HepG2 (cell line): ENCODE measurements at regions not wholly inside any gene's neighbourhood (a gene's known extent, or its start where the extent isn't known, plus 50 kb on each side); places are given as distances from the start of the nearest gene placed in this dataset.

Source experiments
- ATAC-seq: fragments of 200-7000 bp; cut with Tn5 transposase; 3 replicates; pipeline ENCODE4 v1.9.1; 2020; ENCODE audit warnings: mild to moderate bottlenecking, moderate library complexity
- BruUV-seq: library from RNA; stranded (reverse); fragments of 400-500 nt; replicated peaks from 2 replicates; lab custom pipeline; 2021; lab: Mats Ljungman, UMichigan
- CTCF ChIA-PET: fragments of 300-600 bp; formaldehyde crosslinking; extraction: SDS; loops from one replicate; lab custom pipeline; 2021; ENCODE audit warnings: low total read pairs, inconsistent platforms, low intra/inter-chr PET ratio; lab: Yijun Ruan, JAX
- POLR2A ChIA-PET: fragments of 350-600 bp; sonication (Branson Sonifier 250); formaldehyde crosslinking; loops from one replicate; lab custom pipeline; 2020; ENCODE audit warnings: antibody characterized with exemption, inconsistent platforms; lab: Yijun Ruan, JAX
- DNase-seq: peaks from one replicate; pipeline ENCODE4 v3.0.0-alpha.2; 2015; ENCODE audit warnings: low spot score
- FAIRE-seq: peaks from 3 replicates; lab custom pipeline; 2011; peaks lifted over from hg19 to GRCh38; lab: Jason Lieb, UNC
- H2AFZ ChIP-seq: one replicate; pipeline ENCODE4 v1.6.1; 2011; ENCODE audit warnings: low read length, inconsistent platforms
- H3K27ac ChIP-seq: fragments of 300-600 bp; 3 replicates; pipeline ENCODE4 v1.8.0; 2011; ENCODE audit warnings: mixed run types, mild to moderate bottlenecking, mixed read lengths, low read length, inconsistent platforms; ENCODE audit not compliant: insufficient read depth; ENCODE audit errors: extremely low read length
- H3K27me3 ChIP-seq, 2 experiments: fragments of 200-600 bp in 1 of 2; 2 replicates in 1 of 2; 3 replicates in 1 of 2; pipeline versions ENCODE4 v1.6.0 to v1.8.0; 2011; ENCODE audit warnings: low read length in 2 of 2, mild to moderate bottlenecking in 2 of 2, moderate library complexity in 2 of 2, inconsistent platforms in 1 of 2; ENCODE audit not compliant: insufficient read depth in 2 of 2, control insufficient read depth in 1 of 2
- H3K36me3 ChIP-seq, 2 experiments: fragments of 200-600 bp in 1 of 2; replicated peaks in 1 of 2; 2 replicates in 1 of 2; 3 replicates in 1 of 2; pipeline versions ENCODE4 v1.5.1 to v1.8.0; 2011; ENCODE audit warnings: low read length in 2 of 2, inconsistent platforms in 1 of 2; ENCODE audit not compliant: insufficient read depth in 2 of 2, control insufficient read depth in 1 of 2
- H3K4me1 ChIP-seq: 2 replicates; pipeline ENCODE4 v1.5.1; 2012; ENCODE audit warnings: low read length, inconsistent platforms; ENCODE audit not compliant: insufficient read depth
- H3K4me2 ChIP-seq: 2 replicates; pipeline ENCODE4 v1.6.0; 2011; ENCODE audit warnings: low read depth, low read length, inconsistent platforms
- H3K4me3 ChIP-seq, 3 experiments: fragments of 200-600 bp in 1 of 3; sonication (generic), shearing (Covaris generic) in 1 of 3; replicated peaks in 1 of 3; 2 replicates each; pipeline ENCODE4 v1.5.1; 2011 to 2016; ENCODE audit warnings: low read length in 3 of 3, inconsistent platforms in 2 of 3, low read depth in 2 of 3, mild to moderate bottlenecking in 2 of 3, control low read depth in 1 of 3, mixed read lengths in 1 of 3; ENCODE audit not compliant: insufficient read depth in 1 of 3
- H3K79me2 ChIP-seq: one replicate; pipeline ENCODE4 v1.6.1; 2011; ENCODE audit warnings: low read length, inconsistent platforms; ENCODE audit not compliant: insufficient read depth
- H3K9ac ChIP-seq: 2 replicates; pipeline ENCODE4 v1.6.0; 2011; ENCODE audit warnings: mild to moderate bottlenecking, low read depth, low read length, inconsistent platforms; ENCODE audit not compliant: insufficient read depth
- H3K9me3 ChIP-seq: 2 replicates; pipeline ENCODE4 v1.5.1; 2012; ENCODE audit warnings: mild to moderate bottlenecking, low read length
- H4K20me1 ChIP-seq: 2 replicates; pipeline ENCODE4 v1.6.0; 2011; ENCODE audit warnings: inconsistent platforms, mild to moderate bottlenecking, low read length, moderate library complexity; ENCODE audit not compliant: insufficient read depth
- KLF13 ChIP-seq: sonication (generic); formaldehyde crosslinking; IDR thresholded peaks from 2 replicates; pipeline ENCODE4 v1.4.0; 2020; ENCODE audit warnings: mild to moderate bottlenecking, missing genetic modification reagents
- STAG1 ChIP-seq: sonication (generic); formaldehyde crosslinking; IDR thresholded peaks from 2 replicates; pipeline ENCODE4 v1.4.0; 2020; ENCODE audit warnings: missing genetic modification reagents
- ZBTB3 ChIP-seq: sonication (generic); formaldehyde crosslinking; IDR thresholded peaks from 2 replicates; pipeline ENCODE4 v1.4.0; 2020; ENCODE audit warnings: low read depth, mild to moderate bottlenecking, moderate library complexity, missing genetic modification reagents, borderline replicate concordance
- ZC3H4 ChIP-seq: sonication (generic); formaldehyde crosslinking; IDR thresholded peaks from 2 replicates; pipeline ENCODE4 v1.4.0; 2020; ENCODE audit warnings: missing genetic modification reagents, borderline replicate concordance
- WGBS: methylation state at CpG from one replicate; pipeline ENCODE4 v1.1.6; 2017; ENCODE audit warnings: low lambda C conversion rate; 5-methylcytosine and 5-hydroxymethylcytosine counted together
- in situ Hi-C: cut with HindIII; loops from 2 replicates; pipeline ENCODE4 v1.10.0; 2017; ENCODE audit warnings: low pct_unique_long_range_greater_than_20kb; ENCODE audit not compliant: extremely low pct_ligation_motif_present
- intact Hi-C: fragments of 100-400 bp; cut with micrococcal nuclease; formaldehyde crosslinking; loops from one replicate; pipeline ENCODE4 v1.10.0; 2022; ENCODE audit not compliant: unreplicated experiment
- TF ChIP-seq, protein P1 (sequence below): sonication (generic); formaldehyde crosslinking; IDR thresholded peaks from 2 replicates; pipeline ENCODE4; 2020; ENCODE audit warnings: missing genetic modification reagents, mild to moderate bottlenecking, borderline replicate concordance
- TF ChIP-seq, protein P2 (sequence below): sonication (generic); formaldehyde crosslinking; IDR thresholded peaks from 2 replicates; pipeline ENCODE4 v1.5.0; 2020; ENCODE audit warnings: mild to moderate bottlenecking, missing genetic modification reagents, moderate library complexity

DNA sequence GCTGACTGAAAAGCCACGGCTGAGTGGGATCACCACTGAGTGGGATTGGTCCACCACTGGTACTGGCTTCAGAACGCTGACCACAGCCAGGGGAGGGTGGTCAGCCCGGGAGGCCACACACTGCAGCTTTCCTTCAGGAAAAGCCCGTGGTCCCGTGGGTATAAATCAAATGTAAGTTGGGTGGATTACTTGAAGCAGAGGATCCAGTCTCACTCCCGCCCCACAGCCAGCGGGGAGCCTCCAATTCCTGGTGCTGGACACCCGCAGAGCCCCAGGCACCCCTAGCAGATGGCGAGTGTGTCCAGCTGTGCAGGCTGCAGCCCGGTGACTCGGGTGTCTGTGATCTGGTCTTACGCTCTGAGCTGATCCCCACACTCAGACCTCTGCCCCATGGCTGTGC lies 231.1 kb upstream of the ZNF32 start:
- intact Hi-C loops, result loop anchor here (10.0 kb wide), 1 partner anchor 505 kb away; the partner anchor contains the start of gene CXCL12
- CTCF ChIA-PET, result no interaction called here

DNA sequence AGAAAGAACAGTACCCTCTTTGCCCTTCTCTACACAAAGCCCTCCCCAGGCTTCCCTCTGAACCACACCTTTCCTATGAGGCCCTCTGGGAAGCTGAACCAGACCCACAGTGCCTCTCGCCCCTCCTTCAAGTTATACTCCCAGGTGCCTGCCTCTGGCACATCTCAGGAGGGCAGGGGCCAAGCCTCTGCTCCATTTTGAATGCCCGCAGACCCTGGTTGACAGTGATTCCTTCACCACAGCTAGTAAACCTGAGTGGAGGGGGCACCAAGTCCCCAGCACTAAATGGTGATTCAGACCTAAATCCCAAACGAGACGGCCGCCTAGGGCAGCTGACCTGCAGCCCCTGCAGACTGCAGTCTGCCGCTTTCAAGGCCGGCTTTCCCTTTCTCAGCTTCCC lies 230.5 kb upstream of the ZNF32 start:
- H3K9me3 ChIP-seq, result no peaks in the 10 kb centered on the region
- no peaks in the 10 kb centered on the region for H3K79me2 ChIP-seq
- H3K4me1 ChIP-seq, result no peaks in the 10 kb centered on the region
- intact Hi-C loops, result no loop called here
- in situ Hi-C loops, result no loop called here
- 53% methylated on average over 7 of the region's 7 CpGs for WGBS
- ChIA-PET POLR2A (no interaction called here), CTCF (no interaction called here)
- H3K4me2 ChIP-seq, result no peak overlapping the region
- H4K20me1 ChIP-seq, result no peaks in the 10 kb centered on the region
- ATAC-seq (no peak), DNase-seq (no peak), FAIRE-seq (no peak)
- H3K9ac ChIP-seq, result no peak overlapping the region
- TF ChIP-seq ZC3H4, result no peak
- TF ChIP-seq, protein P1, sequence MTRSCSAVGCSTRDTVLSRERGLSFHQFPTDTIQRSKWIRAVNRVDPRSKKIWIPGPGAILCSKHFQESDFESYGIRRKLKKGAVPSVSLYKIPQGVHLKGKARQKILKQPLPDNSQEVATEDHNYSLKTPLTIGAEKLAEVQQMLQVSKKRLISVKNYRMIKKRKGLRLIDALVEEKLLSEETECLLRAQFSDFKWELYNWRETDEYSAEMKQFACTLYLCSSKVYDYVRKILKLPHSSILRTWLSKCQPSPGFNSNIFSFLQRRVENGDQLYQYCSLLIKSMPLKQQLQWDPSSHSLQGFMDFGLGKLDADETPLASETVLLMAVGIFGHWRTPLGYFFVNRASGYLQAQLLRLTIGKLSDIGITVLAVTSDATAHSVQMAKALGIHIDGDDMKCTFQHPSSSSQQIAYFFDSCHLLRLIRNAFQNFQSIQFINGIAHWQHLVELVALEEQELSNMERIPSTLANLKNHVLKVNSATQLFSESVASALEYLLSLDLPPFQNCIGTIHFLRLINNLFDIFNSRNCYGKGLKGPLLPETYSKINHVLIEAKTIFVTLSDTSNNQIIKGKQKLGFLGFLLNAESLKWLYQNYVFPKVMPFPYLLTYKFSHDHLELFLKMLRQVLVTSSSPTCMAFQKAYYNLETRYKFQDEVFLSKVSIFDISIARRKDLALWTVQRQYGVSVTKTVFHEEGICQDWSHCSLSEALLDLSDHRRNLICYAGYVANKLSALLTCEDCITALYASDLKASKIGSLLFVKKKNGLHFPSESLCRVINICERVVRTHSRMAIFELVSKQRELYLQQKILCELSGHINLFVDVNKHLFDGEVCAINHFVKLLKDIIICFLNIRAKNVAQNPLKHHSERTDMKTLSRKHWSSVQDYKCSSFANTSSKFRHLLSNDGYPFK (CRISPR knock-in tag), result no peak
- TF ChIP-seq ZBTB3 (CRISPR knock-in tag), result no peak
- peaks cover 0 to 16% of the 10 kb centered on the region in 2 experiments; a peak in 3 of 5 replicates for H3K27me3 ChIP-seq
- H3K27ac ChIP-seq, result no peak overlapping the region
- no peak overlapping the region for H3K4me3 ChIP-seq
- BruUV-seq, result no TSS peak
- H3K36me3 ChIP-seq, result no peaks in the 10 kb centered on the region
- H2AFZ ChIP-seq, result no peak overlapping the region

More for the DNA sequence above, 231.1 kb upstream of the ZNF32 start:
- Histone ChIP-seq H3K27me3 (peaks cover 0 to 16% of the 10 kb centered on the region in 2 experiments; a peak in 3 of 5 replicates), H3K9me3 (no peaks in the 10 kb centered on the region), H3K27ac (no peak overlapping the region), H3K4me3 (no peak overlapping the region), H3K9ac (no peak overlapping the region), H3K36me3 (no peaks in the 10 kb centered on the region), H3K4me2 (no peak overlapping the region), H4K20me1 (no peaks in the 10 kb centered on the region), H2AFZ (no peak overlapping the region), H3K4me1 (no peaks in the 10 kb centered on the region), H3K79me2 (no peaks in the 10 kb centered on the region)
- no peak for FAIRE-seq
- in situ Hi-C loops, result loop anchor here (10.0 kb wide), 1 partner anchor 505 kb away; the partner anchor contains the start of gene CXCL12
- BruUV-seq, result no TSS peak
- ATAC-seq, result no peak
- no peak for DNase-seq
- WGBS, result 27% methylated on average over 5 of the region's 12 CpGs
- TF ChIP-seq, protein P2, sequence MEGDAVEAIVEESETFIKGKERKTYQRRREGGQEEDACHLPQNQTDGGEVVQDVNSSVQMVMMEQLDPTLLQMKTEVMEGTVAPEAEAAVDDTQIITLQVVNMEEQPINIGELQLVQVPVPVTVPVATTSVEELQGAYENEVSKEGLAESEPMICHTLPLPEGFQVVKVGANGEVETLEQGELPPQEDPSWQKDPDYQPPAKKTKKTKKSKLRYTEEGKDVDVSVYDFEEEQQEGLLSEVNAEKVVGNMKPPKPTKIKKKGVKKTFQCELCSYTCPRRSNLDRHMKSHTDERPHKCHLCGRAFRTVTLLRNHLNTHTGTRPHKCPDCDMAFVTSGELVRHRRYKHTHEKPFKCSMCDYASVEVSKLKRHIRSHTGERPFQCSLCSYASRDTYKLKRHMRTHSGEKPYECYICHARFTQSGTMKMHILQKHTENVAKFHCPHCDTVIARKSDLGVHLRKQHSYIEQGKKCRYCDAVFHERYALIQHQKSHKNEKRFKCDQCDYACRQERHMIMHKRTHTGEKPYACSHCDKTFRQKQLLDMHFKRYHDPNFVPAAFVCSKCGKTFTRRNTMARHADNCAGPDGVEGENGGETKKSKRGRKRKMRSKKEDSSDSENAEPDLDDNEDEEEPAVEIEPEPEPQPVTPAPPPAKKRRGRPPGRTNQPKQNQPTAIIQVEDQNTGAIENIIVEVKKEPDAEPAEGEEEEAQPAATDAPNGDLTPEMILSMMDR (CRISPR knock-in tag), result peak; percentile 33
- TF ChIP-seq KLF13 (CRISPR knock-in tag), result no peak
- TF ChIP-seq STAG1, result peak; percentile 35; the same call in 1 of the 2 replicates
- POLR2A ChIA-PET, result no interaction called here
